NCI-H1930 (cell line): ENCODE measurements at regions not wholly inside any gene's neighbourhood (a gene's known extent, or its start where the extent isn't known, plus 50 kb on each side); places are given as distances from the start of the nearest gene placed in this dataset.
"Not testable (repeated sequence)": the region's sequence is repeated elsewhere in the genome, so short reads cannot be mapped to it uniquely, and the experiment has no call there.

Experiments used
- DNase-seq, 2 experiments: peaks; one replicate each; lab custom pipeline; 2025; lab: John Stamatoyannopoulos, UW

- no peak for DNase-seq
Measured at GRCh38 chr10:125605167-125605566, 77.8 kb downstream of the TEX36 start.

- no peak for DNase-seq
Measured at GRCh38 chr10:125602825-125603224, 80.1 kb downstream of the TEX36 start.

- DNase-seq, result no peak
Measured at GRCh38 chr10:125599194-125599593, 83.8 kb downstream of the TEX36 start.

- DNase-seq, result no peak
Measured at GRCh38 chr10:125595911-125596310, 87.1 kb downstream of the TEX36 start.

- no peak for DNase-seq
Measured at GRCh38 chr10:125593644-125594043, 89.3 kb downstream of the TEX36 start.

- DNase-seq, result no peak
Measured at GRCh38 chr10:125592897-125593296, 90.1 kb downstream of the TEX36 start.

GRCh38 chr10:125591886-125592285 is 91.1 kb downstream of the TEX36 start:
- no peak for DNase-seq

- DNase-seq, result not testable (repeated sequence)
Measured at GRCh38 chr10:125588738-125589137, 94.2 kb downstream of the TEX36 start.

- no peak for DNase-seq
Measured at GRCh38 chr10:125584954-125585353, 98.0 kb downstream of the TEX36 start.

- DNase-seq, result no peak
Measured at GRCh38 chr10:125578658-125579315, 104.2 kb downstream of the TEX36 start.

GRCh38 chr10:125575843-125576242 is 107.1 kb downstream of the TEX36 start:
- no peak for DNase-seq

- no peak for DNase-seq
Measured at GRCh38 chr10:125568156-125568555, 114.8 kb downstream of the TEX36 start.

GRCh38 chr10:125567529-125567928 is 115.4 kb downstream of the TEX36 start:
- DNase-seq, result no peak

GRCh38 chr10:125565046-125565445 is 117.9 kb downstream of the TEX36 start:
- no peak for DNase-seq

GRCh38 chr10:125564570-125564969 is 118.4 kb downstream of the TEX36 start:
- no peak for DNase-seq

- DNase-seq, result no peak
Measured at GRCh38 chr10:125562737-125563136, 120.2 kb downstream of the TEX36 start.

- DNase-seq, result no peak
Measured at GRCh38 chr10:125560947-125561346, 122.0 kb downstream of the TEX36 start.

- DNase-seq, result no peak
Measured at GRCh38 chr10:125559210-125559609, 123.8 kb downstream of the TEX36 start.

GRCh38 chr10:125557801-125558505 is 125.0 kb downstream of the TEX36 start:
- DNase-seq, result no peak

- DNase-seq, result no peak
Measured at GRCh38 chr10:125557311-125557710, 125.7 kb downstream of the TEX36 start.

GRCh38 chr10:125556882-125557281 is 126.1 kb downstream of the TEX36 start:
- no peak for DNase-seq

- no peak for DNase-seq
Measured at GRCh38 chr10:125555743-125556142, 127.2 kb downstream of the TEX36 start.

GRCh38 chr10:125555267-125555666 is 127.7 kb downstream of the TEX36 start:
- no peak for DNase-seq

GRCh38 chr10:125554753-125555152 is 128.2 kb downstream of the TEX36 start:
- DNase-seq, result no peak
